Right lobe of liver (tissue), 6 donors: ENCODE measurements at regions not wholly inside any gene's neighbourhood (a gene's known extent, or its start where the extent isn't known, plus 50 kb on each side); places are given as distances from the start of the nearest gene placed in this dataset.

Source experiments
- ATAC-seq, 4 donors: fragments of 200-7000 bp; cut with Tn5 transposase; one replicate each; pipeline ENCODE4 v1.9.1; 2020; ENCODE audit warnings: mild to moderate bottlenecking in 4 of 4, moderate library complexity in 4 of 4
- DNase-seq, 3 donors: peaks; one replicate each; pipeline ENCODE4 v3.0.0-alpha.2; 2020
- H3K27ac ChIP-seq, 3 donors: fragments of 200-600 bp; one replicate each; pipeline ENCODE4 v1.8.0; 2022
- H3K27me3 ChIP-seq, 2 donors: fragments of 200-600 bp; one replicate each; pipeline ENCODE4 v1.8.0; 2022
- H3K36me3 ChIP-seq, 4 donors: fragments of 200-600 bp; sonication (generic) in 1 of 4; one replicate each; pipeline versions ENCODE4 v1.5.1 to v1.8.0; 2017 to 2022; ENCODE audit warnings: control low read depth in 1 of 4
- H3K4me1 ChIP-seq, 4 donors: fragments of 200-600 bp; sonication (generic) in 1 of 4; one replicate each; pipeline versions ENCODE4 v1.5.1 to v1.8.0; 2017 to 2022; ENCODE audit warnings: control low read depth in 1 of 4
- H3K4me3 ChIP-seq, 3 donors: fragments of 200-600 bp; one replicate each; pipeline ENCODE4 v1.8.0; 2022
- H3K9me3 ChIP-seq, 4 donors: fragments of 200-600 bp; sonication (generic) in 1 of 4; one replicate each; pipeline versions ENCODE4 v1.5.1 to v1.8.0; 2017 to 2022; ENCODE audit warnings: control low read depth in 1 of 4
- CTCF ChIP-seq, 4 donors: fragments of 200-600 bp in 3 of 4; fragments of 450-650 bp in 1 of 4; IDR thresholded peaks; one replicate each; pipeline versions ENCODE4 v1.5.1 to v1.8.0; 2016 to 2022; ENCODE audit warnings: antibody characterized with exemption in 4 of 4, mild to moderate bottlenecking in 2 of 4
- POLR2A ChIP-seq: fragments of 450-650 bp; IDR thresholded peaks from one replicate; pipeline ENCODE4 v1.6.1; 2017; ENCODE audit warnings: antibody characterized with exemption, mild to moderate bottlenecking
- WGBS: methylation state at CpG from one replicate; pipeline ENCODE4 v1.1.6; 2018; ENCODE audit warnings: low coverage, low lambda C conversion rate; ENCODE audit not compliant: insufficient coverage; ENCODE audit errors: missing lambda C conversion rate; 5-methylcytosine and 5-hydroxymethylcytosine counted together
- intact Hi-C, 2 donors: fragments of 100-400 bp; cut with DNase I; formaldehyde crosslinking; loops; one replicate each; pipeline versions ENCODE4 v1.11.2 to v1.14.1; 2022
- donor health status: DM: no; HTN: yes; CAD: no.
- donor health status: DM: no; HTN: no; CAD: no.
- donor health status: DM: no; HTN: no; CAD: no.
- donor health status: DM: no; HTN: yes; CAD: no.
- donor health status: DM: no; HTN: yes; CAD: no.

- intact Hi-C loops, result no loop called here
- H3K36me3 ChIP-seq, result no peaks in the 10 kb centered on the region
- no peaks in the 10 kb centered on the region for H3K9me3 ChIP-seq
- H3K4me1 ChIP-seq, result no peaks in the 10 kb centered on the region
- no peak overlapping the region for H3K27ac ChIP-seq
- 23% methylated on average over 2 of the region's 2 CpGs for WGBS
- ATAC-seq (no peak), DNase-seq (no peak)
- TF ChIP-seq POLR2A (no peak), CTCF (IDR thresholded peaks at IDR 0.05) (no peak)
- H3K27me3 ChIP-seq, result no peaks in the 10 kb centered on the region
- no peak overlapping the region for H3K4me3 ChIP-seq
Observed at GRCh38 chrX:43065978-43066377, 288.0 kb upstream of the PPP1R2C start.

DNA sequence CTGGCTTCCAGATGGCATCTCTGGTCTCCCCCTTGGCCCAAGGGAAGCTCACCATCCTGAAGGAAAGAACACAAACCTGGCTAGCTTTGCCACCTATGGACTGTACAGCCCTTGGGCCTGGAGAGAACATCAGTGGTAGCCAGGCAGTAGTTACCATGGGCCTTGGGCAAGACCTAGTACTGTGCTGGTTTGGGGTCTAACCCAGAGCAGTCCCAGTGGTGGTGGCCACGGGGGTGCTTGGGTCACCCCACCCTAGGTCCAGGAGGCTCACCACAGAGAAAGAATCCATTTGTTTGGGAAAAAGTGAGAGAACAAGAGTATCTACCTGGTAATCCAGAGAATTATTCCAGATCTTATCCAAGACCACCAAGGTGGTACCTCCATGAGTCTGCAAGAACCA is 290.7 kb upstream of the PPP1R2C start:
- intact Hi-C loops, result no loop called here
- 43% methylated on average over 1 of the region's 1 CpG for WGBS
- TF ChIP-seq CTCF (IDR thresholded peaks at IDR 0.05), result no peak
- TF ChIP-seq POLR2A, result no peak
- no peak for ATAC-seq
- DNase-seq, result no peak
- Histone ChIP-seq H3K9me3 (no peaks in the 10 kb centered on the region), H3K36me3 (no peaks in the 10 kb centered on the region), H3K27ac (no peak overlapping the region), H3K4me3 (no peak overlapping the region), H3K27me3 (no peaks in the 10 kb centered on the region), H3K4me1 (no peaks in the 10 kb centered on the region)

DNA sequence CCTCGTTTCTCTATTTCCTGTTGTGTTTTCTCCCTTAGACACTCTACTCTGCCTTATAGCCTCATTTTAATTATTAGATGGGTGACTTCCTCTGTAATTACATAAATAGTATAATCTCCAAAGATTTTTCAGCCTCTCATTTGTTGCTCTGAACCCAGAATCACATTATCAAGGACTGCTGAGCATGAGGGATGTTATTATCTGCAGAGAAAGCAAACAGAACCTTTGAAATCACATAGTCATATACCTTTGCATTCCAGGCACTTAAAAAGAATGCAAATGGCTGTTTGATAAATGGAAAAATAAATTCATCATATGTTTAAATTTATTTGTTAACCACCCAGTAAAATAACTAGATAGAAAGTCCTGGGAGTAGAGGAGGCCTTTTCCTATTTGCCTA is 305.1 kb upstream of the PPP1R2C start:
- Histone ChIP-seq H3K4me1 (no peaks in the 10 kb centered on the region), H3K9me3 (peaks cover 0 to 4% (median 0%) of the 10 kb centered on the region in 4 donors), H3K27ac (no peak overlapping the region), H3K27me3 (no peaks in the 10 kb centered on the region), H3K36me3 (no peaks in the 10 kb centered on the region), H3K4me3 (no peak overlapping the region)
- ATAC-seq, result no peak
- DNase-seq, result no peak
- WGBS, result 25% methylated on average over 1 of the region's 1 CpG
- TF ChIP-seq POLR2A, result no peak
- TF ChIP-seq CTCF (IDR thresholded peaks at IDR 0.05), result no peak
- intact Hi-C loops, result no loop called here

DNA sequence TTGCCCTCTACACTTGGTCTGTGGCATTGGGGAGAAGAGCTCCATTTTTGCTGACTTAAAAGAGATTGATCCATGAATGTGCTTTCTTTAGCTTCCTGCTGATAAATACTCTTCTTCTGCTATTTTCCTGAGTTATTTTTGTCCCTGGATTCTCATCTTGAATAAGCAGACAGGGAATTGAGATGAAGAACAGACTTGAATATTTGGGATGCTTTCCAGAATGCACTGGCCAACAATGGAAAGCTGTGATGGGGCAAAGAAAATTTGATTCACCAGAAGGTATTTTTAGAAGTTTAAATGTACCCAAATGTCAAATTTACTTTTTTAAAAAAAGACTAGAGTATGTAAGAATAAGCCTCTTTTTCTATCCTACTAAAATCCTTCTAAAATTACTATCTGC is 309.9 kb upstream of the PPP1R2C start:
- no peaks in the 10 kb centered on the region for H3K4me1 ChIP-seq
- H3K27me3 ChIP-seq, result no peaks in the 10 kb centered on the region
- DNase-seq (no peak), ATAC-seq (no peak)
- H3K9me3 ChIP-seq, result no peaks in the 10 kb centered on the region
- no peak overlapping the region for H3K4me3 ChIP-seq
- no peaks in the 10 kb centered on the region for H3K36me3 ChIP-seq
- H3K27ac ChIP-seq, result no peak overlapping the region
- TF ChIP-seq CTCF (IDR thresholded peaks at IDR 0.05), result no peak
- intact Hi-C loops, result no loop called here

DNA sequence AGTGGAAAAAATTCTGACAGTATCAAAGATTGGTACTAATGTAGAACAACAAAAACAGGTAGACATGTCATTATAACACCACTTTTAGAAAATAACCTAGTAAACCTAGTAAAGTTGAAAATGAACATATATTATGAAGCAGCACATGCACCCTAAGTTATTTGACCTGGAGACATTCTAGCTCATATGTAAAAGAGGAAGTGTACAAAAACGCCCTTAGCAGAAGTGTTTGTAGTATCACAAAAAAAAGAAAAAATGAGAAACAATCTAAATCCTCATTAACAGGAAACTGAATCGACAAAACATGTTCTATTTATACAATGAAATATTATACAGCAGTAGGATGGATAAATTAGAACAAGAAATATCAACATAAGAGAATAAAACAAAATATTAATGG is 318.9 kb upstream of the PPP1R2C start:
- H3K27ac ChIP-seq, result no peak overlapping the region
- no peak overlapping the region for H3K4me3 ChIP-seq
- TF ChIP-seq POLR2A (no peak), CTCF (IDR thresholded peaks at IDR 0.05) (no peak)
- DNase-seq (no peak), ATAC-seq (no peak)
- no peaks in the 10 kb centered on the region for H3K27me3 ChIP-seq
- no peaks in the 10 kb centered on the region for H3K9me3 ChIP-seq
- no peaks in the 10 kb centered on the region for H3K36me3 ChIP-seq
- WGBS, result 23% methylated on average over 2 of the region's 2 CpGs
- H3K4me1 ChIP-seq, result no peaks in the 10 kb centered on the region
- intact Hi-C loops, result no loop called here
